Stimulated activated CD8-positive, alpha-beta memory T cell treated with anti-CD3 and anti-CD28 coated beads, Interleukin-4, amount 100 ng/mL, for 48 hours (primary cell): ENCODE measurements at regions not wholly inside any gene's neighbourhood (a gene's known extent, or its start where the extent isn't known, plus 50 kb on each side); places are given as distances from the start of the nearest gene placed in this dataset.

ENCODE experiments used
- DNase-seq: peaks from one replicate; pipeline ENCODE4 v3.0.0-alpha.2; 2020

DNA sequence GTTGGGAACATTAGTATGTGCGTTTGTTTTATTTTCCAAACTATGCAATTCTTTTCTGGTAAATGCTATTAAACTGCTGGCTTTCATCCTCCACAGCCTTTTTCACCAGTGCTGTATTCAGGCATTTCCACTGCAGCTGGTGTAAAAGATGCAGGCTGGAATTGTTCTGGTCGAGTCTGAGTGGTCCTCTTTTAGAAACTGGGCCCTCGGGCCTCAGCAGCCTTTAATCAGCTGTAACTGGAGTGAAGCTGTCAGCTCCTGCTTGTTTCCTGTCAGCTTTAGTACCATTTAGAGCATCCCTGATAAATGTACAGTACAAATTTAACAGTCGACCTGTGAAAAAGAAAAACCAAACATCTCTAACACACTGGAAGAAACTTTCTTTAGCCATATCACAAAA is 979.6 kb downstream of the TFAP2A start:
- no peak for DNase-seq

DNA sequence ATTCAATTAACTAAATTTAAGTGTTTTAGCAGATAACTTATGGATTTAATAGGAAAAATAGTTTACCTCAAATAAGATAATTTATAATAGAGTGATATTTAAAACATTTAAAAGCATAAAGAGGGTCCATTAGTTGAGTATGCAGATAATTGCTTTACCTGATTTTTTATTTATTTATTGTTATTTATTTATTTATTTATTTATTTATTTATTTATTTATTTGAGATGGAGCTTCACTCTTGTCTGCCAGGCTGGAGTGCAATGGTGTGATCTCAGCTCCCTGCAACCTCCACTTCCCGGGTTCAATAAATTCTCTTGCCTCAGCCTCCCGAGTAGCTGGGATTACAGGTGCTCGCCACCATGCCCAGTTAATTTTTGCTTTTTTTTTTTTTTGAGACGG is 982.9 kb downstream of the TFAP2A start:
- DNase-seq, result no peak

DNA sequence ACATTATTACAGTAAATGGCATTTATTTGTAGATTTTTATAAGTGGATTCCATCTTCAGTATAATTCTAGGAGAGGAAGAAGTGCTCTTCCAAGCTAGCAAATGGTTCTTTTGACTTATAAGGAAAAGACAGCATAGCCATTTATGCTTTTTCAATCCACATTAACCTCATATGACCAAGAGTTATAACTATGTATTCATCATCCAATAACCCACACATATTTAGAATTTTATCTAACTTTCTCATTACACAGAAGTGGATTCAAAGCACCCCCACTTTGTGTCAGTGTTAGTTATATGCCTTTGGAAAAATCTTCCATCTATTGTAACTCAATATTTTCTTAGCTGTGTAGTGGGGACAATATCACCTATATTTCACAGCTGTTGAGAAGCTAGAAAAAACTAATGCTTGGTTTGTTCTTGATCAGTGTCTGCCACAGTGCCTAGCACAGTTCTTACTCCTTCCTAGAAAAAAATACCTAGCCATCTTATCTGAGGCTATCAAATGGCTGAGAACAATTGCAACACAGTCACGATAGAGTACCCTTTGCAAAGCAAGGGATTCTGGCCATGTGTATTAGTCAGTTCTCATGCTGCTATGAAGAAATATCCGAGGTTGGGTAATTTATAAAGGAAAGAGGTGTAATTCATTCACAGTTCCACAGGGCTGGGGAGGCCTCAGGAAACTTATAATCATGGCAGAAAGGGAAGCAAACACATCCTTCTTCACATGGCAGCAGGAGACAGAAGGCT is 986.3 kb downstream of the TFAP2A start:
- DNase-seq, result no peak

DNA sequence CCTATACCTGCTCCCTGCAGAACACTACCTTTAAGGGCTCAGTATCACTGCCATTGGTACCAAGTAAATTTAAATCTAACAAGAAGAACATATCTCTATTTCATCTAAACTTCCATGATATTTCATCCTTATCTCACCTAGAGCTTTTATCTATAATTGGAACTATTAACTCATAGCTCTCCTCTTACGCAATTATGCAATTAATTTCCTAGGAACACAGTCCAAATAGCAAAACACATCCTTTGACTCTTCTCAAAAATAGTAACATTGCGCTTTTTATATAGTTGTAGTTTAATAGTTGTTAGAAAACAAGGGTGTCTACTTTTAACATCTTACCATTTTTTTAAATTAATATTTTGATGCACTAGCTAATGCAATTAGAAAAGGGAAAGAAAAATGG is 986.8 kb upstream of the SLC35B3 start:
- no peak for DNase-seq

DNA sequence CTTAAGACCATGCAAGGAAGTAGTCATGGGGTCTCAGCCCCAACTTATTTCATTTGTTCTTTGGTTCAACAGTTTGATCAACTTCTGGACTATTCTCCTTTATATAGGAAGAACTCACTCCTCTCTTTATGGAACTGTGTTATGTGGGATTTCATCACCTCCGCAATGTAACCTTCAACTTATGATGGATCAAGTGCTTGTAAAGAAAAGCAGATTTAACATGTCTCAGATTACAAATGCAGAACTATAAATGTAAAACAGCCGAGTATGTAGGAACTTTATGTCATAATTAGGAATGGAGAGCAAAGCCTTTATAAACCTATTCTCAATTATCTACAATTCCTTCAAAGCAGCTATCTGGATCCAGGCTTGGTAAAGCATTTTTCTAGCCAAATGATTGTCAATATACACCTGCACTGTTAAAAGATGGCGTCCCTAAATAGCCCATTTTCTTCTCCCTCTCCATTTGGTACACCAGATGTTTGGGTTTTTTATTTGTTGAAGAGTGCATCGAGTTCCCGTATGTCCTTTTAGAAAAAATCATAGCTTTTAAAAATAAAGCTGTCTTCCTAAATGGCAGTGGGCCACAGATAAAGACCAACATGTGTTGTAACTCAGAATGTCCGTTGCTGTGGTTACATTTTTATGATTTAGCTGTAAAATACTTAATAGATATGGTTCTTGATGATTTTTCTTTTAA is 985.1 kb upstream of the SLC35B3 start:
- no peak for DNase-seq

DNA sequence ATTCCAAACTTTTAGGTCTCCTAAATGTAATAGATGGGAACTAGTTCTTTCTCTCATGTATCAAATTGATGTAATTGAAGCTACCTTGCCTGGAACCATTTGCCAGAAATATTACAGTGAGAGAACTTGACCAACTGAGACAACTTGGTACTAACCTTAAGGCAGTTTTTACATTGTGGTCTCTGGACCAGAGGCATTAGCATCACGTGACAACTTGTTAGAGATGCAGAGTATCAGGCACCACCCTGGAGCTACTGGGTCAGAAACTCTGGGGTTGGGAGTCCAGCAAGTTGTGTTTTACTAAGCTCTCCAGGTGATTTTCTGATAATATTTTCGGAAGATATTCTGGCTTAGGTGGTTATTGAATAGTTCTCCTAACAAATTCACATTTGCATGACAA is 982.1 kb upstream of the SLC35B3 start:
- no peak for DNase-seq

DNA sequence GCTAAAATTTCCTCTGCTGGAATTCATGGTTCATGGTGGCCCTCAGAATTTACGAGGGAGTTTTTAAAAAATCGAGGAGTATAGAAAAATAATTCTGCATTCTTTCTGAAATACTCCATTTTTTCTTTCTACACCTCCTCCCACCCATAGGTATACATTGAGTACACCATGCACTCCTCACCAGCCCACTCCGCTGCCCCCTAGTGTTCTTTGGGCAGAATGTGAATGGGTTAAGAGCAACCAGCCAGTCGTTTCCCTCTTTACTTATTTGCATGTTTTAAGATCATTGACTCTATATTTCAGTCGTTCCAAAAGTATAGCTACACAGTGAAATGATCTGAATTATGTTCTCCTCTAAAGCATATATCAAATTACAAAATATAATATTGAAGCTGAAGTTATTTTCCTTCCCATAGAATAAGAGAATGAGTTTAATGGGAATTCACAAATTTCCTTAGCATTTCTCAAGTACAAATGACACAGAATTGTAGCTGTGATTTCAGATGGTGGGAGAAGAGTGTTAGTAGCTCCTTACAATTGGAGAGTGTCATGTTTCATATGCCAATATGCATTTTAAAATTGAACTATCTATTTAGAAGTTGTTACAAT is 977.7 kb upstream of the SLC35B3 start:
- peak; percentile 28 for DNase-seq

DNA sequence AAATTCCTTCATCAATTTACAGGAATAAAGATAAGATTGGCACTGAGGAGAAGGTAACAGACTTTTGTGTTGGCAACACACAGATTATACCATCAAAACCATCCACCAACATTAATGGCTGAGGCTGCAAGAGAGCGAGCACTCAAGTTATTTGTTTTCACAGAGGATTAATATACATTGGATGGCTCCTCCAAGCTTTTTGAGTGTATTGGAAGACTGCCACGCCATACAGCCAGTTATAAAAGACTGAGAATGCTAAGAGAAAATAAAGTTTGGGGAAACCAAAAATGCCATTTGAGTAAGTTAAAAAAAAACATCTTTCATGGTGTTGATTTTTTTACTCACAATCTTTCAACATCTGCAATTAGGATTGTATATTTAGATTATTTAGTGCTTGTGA is 973.8 kb upstream of the SLC35B3 start:
- DNase-seq, result no peak

DNA sequence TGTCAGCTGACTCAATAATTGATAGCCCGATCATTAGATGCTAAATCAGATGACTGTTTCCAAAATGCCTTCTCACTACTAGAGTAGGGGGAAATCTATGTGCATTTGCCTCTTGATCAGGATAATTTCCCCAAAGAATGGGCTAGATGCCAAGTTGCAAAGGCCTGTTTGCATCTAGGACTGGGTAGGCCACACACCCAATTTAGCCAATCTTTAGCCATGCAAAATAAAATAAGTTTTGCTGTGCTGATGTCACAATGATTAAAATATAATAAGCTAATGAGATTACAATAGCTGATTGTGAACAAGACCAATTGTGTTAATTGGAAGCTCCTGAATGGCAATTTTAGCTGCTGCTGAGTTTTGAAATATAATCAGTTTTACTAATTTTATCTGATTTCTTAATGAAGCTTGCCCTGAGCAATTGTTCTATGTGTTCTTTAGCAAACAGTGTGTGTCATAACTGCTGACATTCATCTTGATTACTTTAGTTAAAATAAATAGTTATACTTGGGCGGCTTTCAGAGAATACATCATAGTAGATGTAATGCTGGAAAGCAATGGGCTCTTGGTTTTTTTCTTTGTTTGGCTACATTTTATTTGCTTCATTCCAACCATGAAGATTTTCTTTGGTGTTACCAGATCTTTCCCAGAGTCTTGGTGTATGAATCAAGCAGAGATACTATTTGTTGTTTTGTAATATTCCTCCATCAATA is 973.2 kb upstream of the SLC35B3 start:
- DNase-seq, result no peak

DNA sequence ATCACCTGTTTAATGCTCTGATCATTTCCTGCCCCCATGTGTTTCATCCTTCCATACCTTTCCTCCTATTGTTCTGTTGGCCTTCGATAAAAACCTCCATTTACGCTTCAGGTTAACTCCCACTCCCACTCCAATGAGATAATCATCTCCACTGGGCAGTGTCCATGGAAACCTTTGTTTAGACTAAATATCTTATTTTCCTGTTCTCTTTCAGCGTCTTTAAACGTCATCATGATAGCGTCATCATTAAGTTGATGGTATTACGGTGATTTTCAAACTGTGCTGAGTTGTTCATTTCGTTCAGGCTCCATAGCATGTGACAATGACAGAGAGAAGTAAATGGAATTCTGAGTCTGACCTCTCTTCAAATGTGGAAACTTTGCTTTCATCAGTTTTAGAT is 970.5 kb upstream of the SLC35B3 start:
- no peak for DNase-seq

DNA sequence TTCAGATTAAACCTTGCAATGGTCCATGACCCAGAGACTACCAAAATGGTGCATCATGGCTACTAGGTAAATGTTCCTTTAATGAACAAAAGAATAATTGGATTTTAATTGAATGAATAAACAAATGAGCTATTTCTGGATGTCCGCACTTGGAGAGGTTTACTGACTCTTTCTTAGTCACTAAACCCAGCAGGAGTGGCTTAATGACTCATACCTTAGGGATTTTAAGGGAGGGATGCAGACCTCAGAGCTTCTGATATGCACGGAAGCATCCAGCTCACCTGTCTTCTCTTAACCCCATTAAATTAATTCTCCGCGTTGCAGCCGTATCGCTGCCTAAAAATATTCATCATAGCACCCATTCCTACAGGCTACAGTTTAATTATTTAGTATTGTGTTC is 970.0 kb upstream of the SLC35B3 start:
- no peak for DNase-seq

DNA sequence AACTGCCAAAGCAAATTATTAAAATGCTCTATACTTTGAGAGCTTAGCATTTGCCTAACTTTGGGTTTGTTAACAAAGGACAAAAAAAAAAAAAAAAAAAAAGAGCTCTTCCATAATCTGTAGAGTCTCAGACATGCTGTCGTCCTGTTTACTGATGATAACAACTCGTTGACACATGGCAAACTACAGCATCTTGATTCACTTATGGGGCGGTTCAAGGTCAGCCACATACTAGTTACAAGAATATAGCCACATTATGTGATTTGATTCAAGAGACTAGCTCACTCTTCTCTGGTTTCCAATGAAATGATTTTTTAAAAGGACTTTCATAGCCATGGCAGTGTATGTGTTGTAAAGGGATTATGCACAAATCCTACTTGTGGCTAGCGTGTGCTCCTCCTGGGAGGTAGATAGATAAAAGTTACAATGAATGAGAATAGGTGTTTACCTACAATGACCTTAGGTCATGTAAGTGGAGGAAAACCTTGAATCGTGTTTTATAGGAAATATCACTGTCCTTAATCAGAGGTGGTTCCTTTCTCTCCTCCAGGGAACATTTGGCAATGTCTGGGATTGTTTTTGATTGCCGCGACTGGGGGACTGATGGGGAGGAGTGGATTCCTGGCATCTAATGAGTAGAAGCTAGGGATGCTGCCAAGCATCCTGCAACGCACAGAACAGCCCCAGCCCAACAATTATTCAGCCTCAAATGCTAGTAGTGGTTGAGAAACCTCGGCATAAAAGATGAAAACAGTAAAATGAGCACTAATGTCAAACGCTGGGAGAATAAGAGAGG is 969.2 kb upstream of the SLC35B3 start:
- DNase-seq, result no peak

DNA sequence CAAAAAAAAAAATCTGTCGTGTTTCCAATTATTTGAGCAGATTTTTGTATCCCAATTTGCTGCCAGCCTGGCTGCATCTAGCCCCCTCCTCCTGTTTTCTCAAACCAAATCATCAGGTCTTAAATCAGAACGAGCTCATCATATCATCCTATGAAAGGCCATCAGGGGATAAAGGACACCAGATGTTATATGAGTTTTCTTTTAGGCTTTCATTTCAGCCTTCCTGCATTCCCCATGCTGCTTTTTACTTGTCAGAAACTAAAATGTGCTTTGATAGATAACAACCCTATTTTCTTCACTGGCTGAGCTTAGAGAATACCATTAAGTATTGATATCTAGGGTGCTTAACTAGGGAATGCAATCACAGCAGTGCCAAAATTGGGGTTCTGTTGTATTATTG is 968.4 kb upstream of the SLC35B3 start:
- no peak for DNase-seq

DNA sequence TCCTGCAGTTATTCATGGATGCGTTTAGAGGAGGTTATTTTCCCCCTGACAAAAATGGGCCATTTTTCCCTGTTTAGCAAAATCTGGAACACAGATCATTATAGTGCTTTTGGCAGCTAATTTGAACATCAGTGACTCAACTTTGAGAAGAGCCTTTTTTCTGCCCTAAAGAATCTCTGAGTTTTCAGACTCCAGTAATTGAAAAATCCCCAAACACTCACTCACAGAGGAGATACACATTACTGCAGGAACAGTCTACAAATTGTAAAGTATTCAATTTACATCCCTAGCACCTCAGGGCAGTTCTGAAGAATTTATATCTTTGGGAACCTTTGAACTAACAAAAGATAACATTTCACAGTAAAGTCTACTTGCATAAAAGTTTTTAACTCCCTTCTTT is 966.6 kb upstream of the SLC35B3 start:
- DNase-seq, result no peak

DNA sequence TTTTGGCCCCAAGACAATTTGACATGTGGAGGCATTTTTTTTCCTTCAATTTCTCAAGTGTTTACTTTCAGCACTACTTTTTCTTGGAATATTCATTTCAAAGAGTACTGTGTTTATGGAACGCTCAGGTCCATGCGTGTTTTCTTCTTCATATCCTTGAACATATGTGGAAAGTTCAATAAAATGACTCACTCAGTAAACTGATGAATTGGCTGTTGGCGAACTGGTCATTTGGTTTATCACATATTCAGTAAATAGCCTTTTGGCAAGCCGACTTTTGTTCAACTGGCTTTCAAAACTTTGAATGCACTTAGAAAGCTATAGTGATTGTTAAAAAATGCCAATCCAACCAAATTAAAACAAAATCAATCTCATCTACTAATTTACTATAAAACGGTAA is 964.6 kb upstream of the SLC35B3 start:
- DNase-seq, result no peak

DNA sequence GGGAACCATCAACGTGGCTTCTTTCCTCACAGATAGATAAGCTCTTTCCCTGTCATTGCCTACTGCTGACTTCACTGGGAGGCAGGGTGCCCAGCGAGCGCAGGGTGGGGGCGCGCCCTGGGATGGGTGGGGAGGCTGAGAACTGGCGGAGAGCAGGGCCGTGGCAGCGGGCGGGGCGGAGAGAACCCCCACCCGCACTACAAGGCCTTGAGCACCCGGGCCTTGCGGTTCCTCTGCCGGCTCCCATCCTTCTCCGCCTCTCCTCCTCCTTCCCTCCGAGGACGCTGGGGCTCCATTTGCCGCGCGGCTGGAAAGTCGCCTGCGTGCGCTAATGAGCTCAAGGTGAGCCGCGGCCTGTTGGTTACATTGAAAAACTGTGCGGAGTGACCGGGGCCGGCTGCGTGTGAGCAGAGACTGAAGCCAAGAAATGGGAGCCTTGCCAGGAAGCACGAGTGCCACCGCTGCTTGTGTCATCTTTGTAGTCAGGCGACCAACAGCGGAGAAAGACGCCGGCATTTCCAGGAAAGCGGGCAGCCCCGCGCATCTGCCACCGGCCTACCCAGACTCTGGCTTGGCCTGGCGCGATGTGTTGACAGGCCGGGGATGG is 963.5 kb upstream of the SLC35B3 start:
- DNase-seq, result no peak

DNA sequence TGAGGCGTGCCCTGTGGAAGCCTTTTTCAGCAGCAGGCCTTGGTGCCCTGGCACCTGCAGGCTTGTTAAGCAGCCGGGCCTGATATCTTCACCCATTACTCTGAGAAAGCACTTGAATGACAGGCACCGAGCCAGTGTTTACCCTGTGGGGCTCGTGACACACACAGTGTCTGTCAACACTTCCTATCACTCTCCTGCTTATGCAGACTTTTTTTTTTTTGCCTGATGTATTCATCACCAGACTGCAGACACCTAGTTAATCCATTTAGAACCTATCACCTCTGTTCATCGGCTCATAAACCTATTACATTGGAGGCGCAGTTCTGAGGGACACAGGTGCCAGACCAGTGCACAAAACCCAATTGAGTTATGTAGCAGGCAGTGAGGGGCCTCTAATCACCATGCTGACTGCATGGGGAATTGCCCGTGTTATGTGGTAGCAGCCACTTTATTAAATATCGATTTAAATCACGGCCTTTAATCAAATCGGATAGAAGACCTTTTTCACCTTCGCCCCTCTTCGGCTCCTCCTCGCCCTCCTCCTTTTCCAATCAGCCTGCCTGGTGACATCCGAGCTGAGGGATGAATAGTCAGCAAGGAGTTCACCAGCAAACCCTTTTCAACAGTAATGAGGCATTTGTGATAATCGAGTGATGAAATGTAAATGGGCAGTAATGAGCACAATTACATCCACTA is 962.9 kb upstream of the SLC35B3 start:
- no peak for DNase-seq

DNA sequence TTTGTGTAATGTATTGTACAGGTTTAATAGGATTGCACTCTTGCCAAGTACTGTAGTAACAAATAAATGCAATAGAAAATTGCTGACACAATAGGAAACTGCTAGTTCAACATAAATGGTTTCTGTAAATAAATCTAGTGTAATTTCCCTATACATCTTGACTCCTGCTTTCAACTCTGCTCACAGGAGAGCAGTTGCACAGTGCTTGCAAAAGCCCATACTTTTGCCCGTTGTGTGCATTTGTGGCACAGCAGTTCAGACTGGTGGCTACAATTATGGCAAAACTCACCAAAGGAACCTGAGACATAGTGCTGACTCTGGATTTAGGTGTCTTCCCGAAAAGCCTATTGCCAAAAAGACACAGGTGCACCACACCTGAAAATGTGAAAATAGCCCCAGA is 953.3 kb upstream of the SLC35B3 start:
- DNase-seq, result no peak

DNA sequence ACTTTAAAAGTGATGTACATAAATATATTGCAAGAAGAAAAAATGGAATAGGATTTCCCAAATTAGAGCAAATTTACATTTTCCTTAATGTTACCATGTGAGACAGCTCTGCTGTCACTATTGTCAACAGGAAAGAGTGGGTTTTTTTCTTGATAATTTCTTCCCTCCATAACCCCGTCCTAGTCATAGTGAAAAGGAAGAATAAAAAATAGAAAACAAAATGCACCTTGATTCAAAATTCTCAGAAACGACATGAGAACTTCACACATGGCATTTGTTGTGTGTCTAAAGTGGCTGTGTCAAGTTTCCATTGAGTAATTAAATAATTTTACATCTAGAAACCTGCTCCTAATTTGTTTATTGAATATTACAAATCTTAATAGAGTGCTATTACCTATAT is 945.2 kb upstream of the SLC35B3 start:
- DNase-seq, result no peak

DNA sequence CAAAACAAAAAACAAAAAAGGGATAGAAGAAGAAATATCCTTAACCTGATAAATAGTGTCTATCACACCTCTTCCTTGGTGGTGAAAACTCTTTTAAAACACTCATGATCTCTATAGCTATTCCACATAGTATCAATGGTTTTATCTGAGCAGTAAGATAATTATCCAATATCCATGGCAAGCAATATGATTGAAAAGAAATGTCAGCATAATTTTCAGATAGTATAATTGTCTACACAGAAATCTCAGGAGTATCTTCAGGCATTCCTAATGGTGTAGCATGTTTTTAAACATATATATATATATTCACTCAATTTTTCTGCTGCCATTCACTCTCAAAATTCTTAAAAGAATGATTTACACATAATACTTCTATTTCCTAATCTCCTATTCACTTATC is 938.0 kb upstream of the SLC35B3 start:
- DNase-seq, result no peak

DNA sequence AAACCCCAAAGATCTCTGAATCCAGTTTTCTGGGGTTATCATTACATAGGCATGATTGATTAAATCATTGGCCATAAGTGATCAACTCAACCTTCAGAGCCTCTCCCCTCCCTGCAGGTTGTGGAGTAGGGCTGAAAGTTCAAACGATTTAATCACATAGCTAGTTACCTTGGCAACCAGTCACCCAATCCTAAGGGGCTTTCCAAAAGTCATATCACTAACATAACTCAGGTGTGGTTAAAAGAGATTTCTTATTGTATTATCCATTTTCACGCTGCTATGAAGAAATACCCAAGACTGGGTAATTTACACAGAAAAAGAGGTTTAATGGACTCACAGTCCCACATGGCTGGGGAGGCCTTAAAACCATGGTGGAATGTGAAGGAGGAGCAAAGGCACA is 935.1 kb upstream of the SLC35B3 start:
- no peak for DNase-seq

DNA sequence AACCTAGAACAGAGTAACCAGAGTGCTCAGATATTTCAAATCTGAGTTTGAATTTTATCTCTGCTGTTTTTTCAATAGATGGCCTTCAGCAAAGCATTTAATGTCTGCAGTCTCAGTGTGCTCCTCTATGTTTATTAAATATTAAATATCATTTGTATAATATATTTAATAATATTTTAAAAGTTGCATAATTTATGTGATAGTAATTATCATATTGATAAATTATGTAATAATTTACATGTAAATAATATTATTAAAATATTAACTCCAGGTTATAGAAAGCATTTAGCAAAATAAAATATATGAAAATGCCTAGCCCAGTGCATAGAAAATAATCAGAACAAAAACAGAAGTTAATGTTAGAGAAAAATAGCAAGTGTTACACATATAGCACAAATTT is 930.0 kb upstream of the SLC35B3 start:
- DNase-seq, result no peak
